Activated CD8-positive, alpha-beta memory T cell treated with anti-CD3 and anti-CD28 coated beads, Interleukin-2, amount 10 ng/mL, durations not matched to agents 7 days and 5 days (primary cell): ENCODE measurements at regions not wholly inside any gene's neighbourhood (a gene's known extent, or its start where the extent isn't known, plus 50 kb on each side); places are given as distances from the start of the nearest gene placed in this dataset.

Experiments used
- ATAC-seq: fragments of 150-1000 bp; cut with Tn5 transposase; one replicate; pipeline ENCODE4 v1.10.0; 2021; ENCODE audit warnings: moderate library complexity
- CTCF ChIA-PET: fragments of 350-600 bp; sonication (Branson Sonifier 250); formaldehyde crosslinking; loops from one replicate; lab custom pipeline; 2021; ENCODE audit warnings: antibody characterized with exemption; lab: Charles Lee
- DNase-seq: peaks from one replicate; pipeline ENCODE4 v3.0.0-alpha.2; 2020
- H3K27ac Mint-ChIP-seq: one replicate; pipeline ENCODE4 v1.8.0; 2021; ENCODE audit warnings: mild to moderate bottlenecking, mixed read lengths
- H3K27me3 Mint-ChIP-seq: one replicate; pipeline ENCODE4 v1.8.0; 2021; ENCODE audit warnings: mixed read lengths
- H3K36me3 Mint-ChIP-seq: one replicate; pipeline ENCODE4 v1.8.0; 2021; ENCODE audit warnings: mild to moderate bottlenecking, mixed read lengths
- H3K4me1 Mint-ChIP-seq: one replicate; pipeline ENCODE4 v1.8.0; 2021; ENCODE audit warnings: mixed read lengths
- H3K4me3 Mint-ChIP-seq: one replicate; pipeline ENCODE4 v1.8.0; 2021; ENCODE audit warnings: mild to moderate bottlenecking, moderate library complexity, mixed read lengths
- H3K9me3 Mint-ChIP-seq: one replicate; pipeline ENCODE4 v1.8.0; 2022; ENCODE audit warnings: low read depth, mixed read lengths

GRCh38 chr12:76611533-76611932 is 52.0 kb upstream of the OSBPL8 start:
- Mint-ChIP-seq H3K36me3 (no peaks in the 10 kb centered on the region), H3K9me3 (no peaks in the 10 kb centered on the region), H3K27me3 (peaks cover 14% of the 10 kb centered on the region), H3K27ac (no peak overlapping the region), H3K4me1 (no peaks in the 10 kb centered on the region), H3K4me3 (no peak overlapping the region)
- ATAC-seq (no peak), DNase-seq (no peak)
- CTCF ChIA-PET, result interaction anchor here (1.3 kb wide), 1 partner anchor 9 kb away, joined by 3 read pairs; no protein-coding TSS in a partner anchor

DNA sequence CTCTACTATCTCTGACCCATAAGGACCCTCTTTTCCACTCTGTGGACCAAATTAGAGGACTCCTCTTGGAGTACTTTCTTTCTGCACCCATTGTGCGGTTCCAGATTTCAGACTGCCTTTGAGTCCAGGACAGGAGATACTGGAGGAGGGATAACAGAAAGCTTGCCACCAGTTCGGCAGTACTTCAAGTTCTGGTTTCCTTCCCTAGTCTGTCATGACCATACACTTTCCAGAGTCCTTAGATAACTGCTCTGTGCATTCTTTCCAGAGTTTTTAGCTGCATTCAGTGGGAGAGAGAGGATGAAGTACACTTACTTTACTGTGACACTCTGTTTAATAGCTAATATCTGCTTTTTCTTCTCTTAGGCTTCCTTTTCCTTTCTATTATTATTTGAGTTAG is 54.8 kb upstream of the OSBPL8 start:
- CTCF ChIA-PET, result no interaction called here
- Mint-ChIP-seq H3K27me3 (peaks cover 17% of the 10 kb centered on the region), H3K4me1 (no peaks in the 10 kb centered on the region), H3K9me3 (no peaks in the 10 kb centered on the region), H3K4me3 (no peak overlapping the region), H3K36me3 (no peaks in the 10 kb centered on the region), H3K27ac (no peak overlapping the region)
- DNase-seq (no peak), ATAC-seq (no peak)

GRCh38 chr12:76618031-76618430 is 58.5 kb upstream of the OSBPL8 start:
- Mint-ChIP-seq H3K36me3 (no peaks in the 10 kb centered on the region), H3K9me3 (no peaks in the 10 kb centered on the region), H3K27ac (no peak overlapping the region), H3K4me1 (peaks cover 4% of the 10 kb centered on the region), H3K27me3 (peaks cover 5% of the 10 kb centered on the region), H3K4me3 (no peak overlapping the region)
- no peak for DNase-seq
- CTCF ChIA-PET, result no interaction called here
- ATAC-seq, result no peak

DNA sequence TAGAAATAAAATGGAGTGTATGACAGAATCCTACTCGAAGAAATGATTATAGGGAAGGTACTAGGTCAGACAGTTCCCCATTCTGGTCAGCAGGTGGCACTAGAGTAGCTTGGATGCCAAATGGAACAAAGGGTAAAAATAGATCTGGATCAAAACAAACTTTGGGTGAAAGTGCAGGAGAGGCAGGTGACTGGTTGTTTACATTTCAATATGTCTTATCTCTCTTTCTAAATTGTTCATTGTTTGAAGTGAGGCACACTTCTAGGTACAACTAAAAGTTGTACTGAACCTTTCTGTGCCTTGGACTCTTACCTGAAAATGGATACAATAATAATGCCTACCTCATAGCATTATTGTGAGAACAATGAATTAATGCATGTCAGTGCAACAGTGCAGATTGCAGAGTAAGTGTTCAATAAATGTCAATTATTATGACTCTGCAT is 62.0 kb upstream of the OSBPL8 start:
- ATAC-seq (peak; percentile 72), DNase-seq (peak; percentile 80)
- H3K9me3 Mint-ChIP-seq, result no peaks in the 10 kb centered on the region
- no peak overlapping the region for H3K4me3 Mint-ChIP-seq
- peaks cover 4% of the 10 kb centered on the region for H3K4me1 Mint-ChIP-seq
- no peaks in the 10 kb centered on the region for H3K36me3 Mint-ChIP-seq
- peaks cover 5% of the 10 kb centered on the region for H3K27me3 Mint-ChIP-seq
- H3K27ac Mint-ChIP-seq, result no peak overlapping the region
- CTCF ChIA-PET, result interaction anchor here (0.6 to 2.9 kb wide), 16 partner anchors 8 to 391 kb away, joined by 3 to 36 read pairs (median 3); partner anchors contain the start of gene ZDHHC17

DNA sequence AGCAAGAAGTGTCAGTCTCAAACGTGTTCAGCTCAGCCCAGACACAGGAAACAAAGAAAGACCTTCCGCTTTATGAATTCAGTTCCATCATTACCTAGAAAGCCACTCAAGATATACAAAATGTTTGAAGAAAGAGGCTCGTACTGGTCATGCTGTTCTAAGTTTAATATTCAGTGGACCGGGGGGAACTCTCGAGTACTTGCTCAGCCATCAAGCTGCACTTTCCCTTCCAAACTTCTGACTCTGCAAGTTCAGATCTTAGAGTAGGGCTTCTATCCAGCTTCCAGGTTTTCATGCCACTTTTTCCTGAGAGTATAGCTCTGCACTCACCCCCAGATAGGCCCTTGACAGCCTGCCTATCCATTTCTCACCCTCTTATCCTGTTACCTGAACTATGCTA is 62.8 kb upstream of the OSBPL8 start:
- no peak overlapping the region for H3K4me3 Mint-ChIP-seq
- H3K27me3 Mint-ChIP-seq, result peaks cover 5% of the 10 kb centered on the region
- ATAC-seq (no peak), DNase-seq (no peak)
- no peaks in the 10 kb centered on the region for H3K36me3 Mint-ChIP-seq
- CTCF ChIA-PET, result interaction anchor here (0.7 to 2.9 kb wide), 7 partner anchors 13 to 1095 kb away, joined by 3 to 36 read pairs (median 5); no protein-coding TSS in a partner anchor
- H3K9me3 Mint-ChIP-seq, result no peaks in the 10 kb centered on the region
- no peak overlapping the region for H3K27ac Mint-ChIP-seq
- H3K4me1 Mint-ChIP-seq, result peaks cover 4% of the 10 kb centered on the region

GRCh38 chr12:76622915-76623314 is 63.3 kb upstream of the OSBPL8 start:
- CTCF ChIA-PET, result interaction anchor here (0.7 to 2.9 kb wide), 7 partner anchors 13 to 1096 kb away, joined by 3 to 36 read pairs (median 5); no protein-coding TSS in a partner anchor
- Mint-ChIP-seq H3K27ac (no peak overlapping the region), H3K36me3 (no peaks in the 10 kb centered on the region), H3K9me3 (no peaks in the 10 kb centered on the region), H3K4me1 (peaks cover 4% of the 10 kb centered on the region), H3K27me3 (peaks cover 5% of the 10 kb centered on the region), H3K4me3 (no peak overlapping the region)
- no peak for ATAC-seq
- no peak for DNase-seq

GRCh38 chr12:76623931-76624330 is 64.4 kb upstream of the OSBPL8 start:
- peaks cover 4% of the 10 kb centered on the region for H3K4me1 Mint-ChIP-seq
- H3K36me3 Mint-ChIP-seq, result no peaks in the 10 kb centered on the region
- no peaks in the 10 kb centered on the region for H3K9me3 Mint-ChIP-seq
- DNase-seq, result no peak
- no peak overlapping the region for H3K4me3 Mint-ChIP-seq
- H3K27me3 Mint-ChIP-seq, result no peaks in the 10 kb centered on the region
- no peak for ATAC-seq
- CTCF ChIA-PET, result interaction anchor here (2.9 kb wide), 1 partner anchor 168 kb away, joined by 29 read pairs; no protein-coding TSS in a partner anchor
- no peak overlapping the region for H3K27ac Mint-ChIP-seq

DNA sequence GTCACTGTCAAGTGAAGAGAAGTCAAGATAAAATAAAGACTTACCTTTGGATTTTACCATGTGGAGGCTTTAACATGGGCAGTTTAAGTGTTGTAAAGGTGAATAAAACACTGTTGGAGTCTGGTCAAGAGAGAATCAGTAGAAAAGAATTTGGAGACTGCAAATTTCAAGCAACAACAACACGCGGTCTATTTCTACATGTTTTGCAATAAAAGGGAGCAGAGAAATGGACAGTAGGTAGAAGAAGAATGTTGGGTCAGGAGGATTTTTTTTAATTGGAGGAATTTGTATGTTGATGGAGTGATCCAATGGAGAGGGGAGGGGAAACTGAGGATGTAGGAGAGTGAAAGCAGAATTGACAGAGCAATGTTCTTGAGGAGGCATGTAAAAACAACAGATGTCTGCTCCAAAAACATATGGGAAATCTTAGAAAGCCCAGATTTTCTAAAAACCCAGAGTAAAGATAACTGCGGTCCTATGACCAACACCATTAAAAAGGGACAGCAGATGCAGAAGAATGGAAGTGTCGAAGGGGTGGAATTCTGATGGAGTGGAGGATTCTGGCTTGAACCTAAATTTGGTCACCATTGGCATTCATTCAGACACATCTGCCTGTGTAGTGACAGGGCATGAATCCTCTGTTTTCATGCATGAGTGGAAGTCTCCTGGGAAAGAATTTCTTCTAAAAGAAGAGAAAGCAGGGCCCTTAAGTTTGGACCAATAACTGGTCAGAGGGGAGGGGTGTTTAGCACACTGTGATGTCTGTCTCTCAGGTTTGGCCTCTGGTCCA is 68.0 kb upstream of the OSBPL8 start:
- no peak overlapping the region for H3K27ac Mint-ChIP-seq
- DNase-seq, result no peak
- no peak for ATAC-seq
- H3K9me3 Mint-ChIP-seq, result no peaks in the 10 kb centered on the region
- no peaks in the 10 kb centered on the region for H3K36me3 Mint-ChIP-seq
- no peak overlapping the region for H3K4me3 Mint-ChIP-seq
- CTCF ChIA-PET, result no interaction called here
- H3K27me3 Mint-ChIP-seq, result peaks cover 3% of the 10 kb centered on the region
- no peaks in the 10 kb centered on the region for H3K4me1 Mint-ChIP-seq

DNA sequence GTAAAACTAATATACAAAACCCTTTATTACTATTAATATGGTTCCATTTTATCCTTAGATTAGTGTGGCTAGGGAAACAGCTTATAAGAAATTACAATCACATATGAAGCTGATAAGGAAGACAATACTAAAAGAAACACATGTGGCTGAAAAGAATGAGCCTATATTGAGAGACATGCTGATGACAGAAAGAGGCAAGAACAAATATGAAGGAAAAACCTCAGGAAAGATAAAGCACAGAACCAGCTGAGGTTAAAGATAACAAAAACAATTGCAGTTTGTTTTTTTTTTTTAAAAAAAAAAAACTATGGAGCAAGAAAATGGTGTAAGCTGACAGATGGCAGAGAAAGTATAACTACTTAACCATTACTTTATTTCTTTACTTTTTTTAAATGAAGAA is 69.2 kb upstream of the OSBPL8 start:
- no peaks in the 10 kb centered on the region for H3K9me3 Mint-ChIP-seq
- CTCF ChIA-PET, result interaction anchor here (1.1 kb wide), 1 partner anchor 382 kb away, joined by 6 read pairs; no protein-coding TSS in a partner anchor
- ATAC-seq (no peak), DNase-seq (no peak)
- H3K27me3 Mint-ChIP-seq, result peaks cover 4% of the 10 kb centered on the region
- H3K36me3 Mint-ChIP-seq, result no peaks in the 10 kb centered on the region
- no peak overlapping the region for H3K27ac Mint-ChIP-seq
- H3K4me3 Mint-ChIP-seq, result no peak overlapping the region
- H3K4me1 Mint-ChIP-seq, result no peaks in the 10 kb centered on the region

DNA sequence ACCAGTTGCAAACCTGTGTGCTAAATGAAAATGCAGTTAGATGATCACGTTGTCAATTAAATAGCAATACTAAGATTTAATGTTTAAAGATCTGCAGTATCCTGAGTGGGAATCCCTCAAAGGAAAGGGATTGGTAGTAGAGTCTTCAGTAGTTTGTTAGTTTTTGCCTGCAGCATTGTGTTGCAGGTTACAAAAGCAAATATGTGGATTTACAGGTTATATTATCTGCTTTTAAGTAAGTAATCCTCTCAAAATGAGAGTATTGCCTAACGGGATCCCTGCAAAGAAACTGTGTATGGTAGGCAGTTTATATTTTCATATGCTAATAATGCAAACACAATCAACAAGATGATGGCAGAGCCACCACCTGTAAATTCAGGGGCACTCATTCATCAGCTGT is 72.2 kb upstream of the OSBPL8 start:
- no peaks in the 10 kb centered on the region for H3K9me3 Mint-ChIP-seq
- H3K4me3 Mint-ChIP-seq, result no peak overlapping the region
- DNase-seq (no peak), ATAC-seq (no peak)
- H3K27ac Mint-ChIP-seq, result no peak overlapping the region
- no peaks in the 10 kb centered on the region for H3K36me3 Mint-ChIP-seq
- CTCF ChIA-PET, result no interaction called here
- H3K4me1 Mint-ChIP-seq, result peaks cover 6% of the 10 kb centered on the region
- peaks cover 4% of the 10 kb centered on the region for H3K27me3 Mint-ChIP-seq

GRCh38 chr12:76633415-76633814 is 73.8 kb upstream of the OSBPL8 start:
- no peak for DNase-seq
- peaks cover 4% of the 10 kb centered on the region for H3K27me3 Mint-ChIP-seq
- peaks cover 6% of the 10 kb centered on the region for H3K4me1 Mint-ChIP-seq
- H3K27ac Mint-ChIP-seq, result no peak overlapping the region
- CTCF ChIA-PET, result no interaction called here
- H3K9me3 Mint-ChIP-seq, result no peaks in the 10 kb centered on the region
- no peak for ATAC-seq
- no peaks in the 10 kb centered on the region for H3K36me3 Mint-ChIP-seq
- H3K4me3 Mint-ChIP-seq, result no peak overlapping the region

- no peak for DNase-seq
- no peak overlapping the region for H3K27ac Mint-ChIP-seq
- H3K36me3 Mint-ChIP-seq, result no peaks in the 10 kb centered on the region
Observed at GRCh38 chr12:76634133-76634532, 74.6 kb upstream of the OSBPL8 start.

DNA sequence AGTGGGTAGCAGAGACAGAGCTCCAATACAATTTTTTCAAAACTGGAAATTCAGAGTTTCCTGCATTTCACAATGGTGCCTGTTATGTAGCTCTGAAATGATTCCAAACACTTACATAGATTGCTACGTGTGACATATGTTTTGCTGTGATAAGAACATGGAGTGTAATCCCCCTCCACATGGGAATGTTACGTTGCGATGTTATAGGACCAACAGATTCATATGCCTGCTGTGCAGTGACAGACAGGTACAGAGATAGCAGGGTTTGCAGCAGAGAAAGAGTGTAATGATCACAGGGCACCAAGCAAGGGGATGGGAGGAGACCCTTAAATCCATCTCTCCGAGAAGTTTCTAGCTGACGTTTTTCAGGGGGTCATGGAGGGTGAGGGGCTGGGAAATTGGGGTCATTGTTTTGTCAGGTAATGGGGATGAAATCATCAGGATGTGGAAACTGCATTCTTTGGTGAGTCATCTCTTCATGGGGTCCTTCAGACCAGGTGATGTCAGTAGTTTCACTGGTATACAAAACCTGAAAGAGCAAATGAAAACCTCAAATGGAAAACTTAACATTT is 76.6 kb upstream of the OSBPL8 start:
- Mint-ChIP-seq H3K4me3 (no peak overlapping the region), H3K4me1 (peaks cover 6% of the 10 kb centered on the region), H3K27me3 (peaks cover 4% of the 10 kb centered on the region), H3K36me3 (no peaks in the 10 kb centered on the region), H3K9me3 (no peaks in the 10 kb centered on the region), H3K27ac (no peak overlapping the region)
- DNase-seq (no peak), ATAC-seq (peak; percentile 42)
- CTCF ChIA-PET, result interaction anchor here (0.9 to 2.8 kb wide), 3 partner anchors 14 to 375 kb away, joined by 3 to 7 read pairs (median 6); no protein-coding TSS in a partner anchor

More at GRCh38 chr12:76634133-76634532, 74.6 kb upstream of the OSBPL8 start:
- CTCF ChIA-PET, result interaction anchor here (2.8 kb wide), 1 partner anchor 377 kb away, joined by 7 read pairs; no protein-coding TSS in a partner anchor
- no peak overlapping the region for H3K4me3 Mint-ChIP-seq
- no peaks in the 10 kb centered on the region for H3K9me3 Mint-ChIP-seq
- peaks cover 6% of the 10 kb centered on the region for H3K4me1 Mint-ChIP-seq
- ATAC-seq, result no peak
- H3K27me3 Mint-ChIP-seq, result peaks cover 4% of the 10 kb centered on the region
